Esophagus muscularis mucosa (tissue), 3 donors: ENCODE measurements at regions not wholly inside any gene's neighbourhood (a gene's known extent, or its start where the extent isn't known, plus 50 kb on each side); places are given as distances from the start of the nearest gene placed in this dataset.

Source experiments
- CTCF ChIP-seq, 3 experiments: fragments of 200-600 bp in 2 of 3; fragments of 450-650 bp in 1 of 3; sonication (generic) in 2 of 3; IDR thresholded peaks; one replicate each; pipeline ENCODE4 v1.5.1; 2017 to 2019; ENCODE audit warnings: antibody characterized with exemption in 3 of 3, mild to moderate bottlenecking in 2 of 3, moderate library complexity in 1 of 3
- POLR2A ChIP-seq: fragments of 450-650 bp; IDR thresholded peaks from one replicate; pipeline ENCODE4 v1.6.1; 2017; ENCODE audit warnings: antibody characterized with exemption, moderate library complexity, mild to moderate bottlenecking, low read depth

GRCh38 chr2:215828528-215829184 lies 184.7 kb downstream of the MREG start:
- TF ChIP-seq CTCF (IDR thresholded peaks at IDR 0.05), result peak; percentile 44 to 56 (median 47)
- no peak for TF ChIP-seq POLR2A
